H1 (cell line): ENCODE measurements at regions not wholly inside any gene's neighbourhood (a gene's known extent, or its start where the extent isn't known, plus 50 kb on each side); places are given as distances from the start of the nearest gene placed in this dataset.

ENCODE experiments used
- CTCF ChIA-PET: fragments of 300-600 bp; sonication (Branson Sonifier 250); formaldehyde crosslinking; loops from one replicate; lab custom pipeline; 2021; ENCODE audit not compliant: partially characterized antibody; lab: Charles Lee
- POLR2A ChIA-PET: fragments of 300-600 bp; sonication (Branson Sonifier 250); formaldehyde crosslinking; loops from one replicate; lab custom pipeline; 2021; ENCODE audit warnings: inconsistent platforms; ENCODE audit not compliant: partially characterized antibody; lab: Charles Lee
- DNase-seq, 2 experiments: peaks; one replicate each; pipeline versions ENCODE4 v3.0.0 to v3.0.0-alpha.2; 2010 to 2022; ENCODE audit warnings: low spot score in 2 of 2, low read depth in 1 of 2, mixed read lengths in 1 of 2
- FAIRE-seq: peaks from 2 replicates; lab custom pipeline; 2011; peaks lifted over from hg19 to GRCh38; lab: Jason Lieb, UNC
- H2AFZ ChIP-seq: 2 replicates; pipeline ENCODE4 v1.8.1; 2012; ENCODE audit warnings: low read length, inconsistent platforms
- H2AK5ac ChIP-seq: 2 replicates; pipeline ENCODE4 v1.6.1; 2013; ENCODE audit warnings: low read depth, low read length
- H2BK120ac ChIP-seq: replicated peaks from 2 replicates; pipeline ENCODE3; 2013; ENCODE audit warnings: low read depth, low read length, inconsistent platforms
- H2BK12ac ChIP-seq: 2 replicates; pipeline ENCODE4 v1.6.1; 2013; ENCODE audit warnings: low read depth, low read length
- H2BK15ac ChIP-seq: 2 replicates; pipeline ENCODE4 v1.6.1; 2013; ENCODE audit warnings: low read length
- H2BK20ac ChIP-seq: 2 replicates; pipeline ENCODE4 v1.6.1; 2013; ENCODE audit warnings: low read length
- H2BK5ac ChIP-seq: 2 replicates; pipeline ENCODE4 v1.6.1; 2013; ENCODE audit warnings: low read depth, low read length
- H3K14ac ChIP-seq: 2 replicates; pipeline ENCODE4 v1.6.1; 2013; ENCODE audit warnings: inconsistent platforms; ENCODE audit not compliant: insufficient read length
- H3K18ac ChIP-seq: 2 replicates; pipeline ENCODE4 v1.6.1; 2013; ENCODE audit warnings: low read length; ENCODE audit errors: extremely low read depth
- H3K23ac ChIP-seq: 2 replicates; pipeline ENCODE4 v1.6.1; 2013; ENCODE audit warnings: inconsistent platforms; ENCODE audit not compliant: insufficient read length
- H3K23me2 ChIP-seq: 2 replicates; pipeline ENCODE4 v1.6.1; 2013; ENCODE audit warnings: low read depth, low read length
- H3K27ac ChIP-seq: 2 replicates; pipeline ENCODE4 v1.6.1; 2011; ENCODE audit warnings: low read depth, low read length, inconsistent platforms
- H3K27me3 ChIP-seq, 4 experiments: replicated peaks in 1 of 4; 1 replicate in 1 of 4; 2 replicates in 3 of 4; pipeline versions ENCODE4 v1.6.1 to v1.8.1; 2011 to 2013; ENCODE audit warnings: low read length in 3 of 4, mild to moderate bottlenecking in 3 of 4, inconsistent platforms in 2 of 4, mixed read lengths in 2 of 4, moderate library complexity in 1 of 4; ENCODE audit not compliant: control insufficient read depth in 3 of 4, insufficient read depth in 3 of 4; ENCODE audit errors: extremely low read depth in 1 of 4
- H3K36me3 ChIP-seq, 4 experiments: 2 replicates each; pipeline versions ENCODE4 v1.6.1 to v1.8.1; 2011 to 2013; ENCODE audit warnings: mild to moderate bottlenecking in 4 of 4, low read length in 3 of 4, moderate library complexity in 2 of 4, control low read depth in 1 of 4, inconsistent platforms in 1 of 4; ENCODE audit not compliant: insufficient read depth in 4 of 4, control insufficient read depth in 2 of 4
- H3K4ac ChIP-seq: replicated peaks from 2 replicates; pipeline ENCODE3; 2013; ENCODE audit warnings: low read length, low read depth, mixed read lengths, inconsistent platforms; ENCODE audit not compliant: insufficient read length
- H3K4me1 ChIP-seq, 4 experiments: replicated peaks in 1 of 4; 1 replicate in 1 of 4; 2 replicates in 3 of 4; pipeline versions ENCODE4 v1.6.1 to v1.8.1; 2011 to 2013; ENCODE audit warnings: low read length in 3 of 4, inconsistent platforms in 2 of 4, mixed read lengths in 1 of 4; ENCODE audit not compliant: insufficient read depth in 4 of 4, control insufficient read depth in 3 of 4
- H3K4me2 ChIP-seq, 2 experiments: 2 replicates each; pipeline versions ENCODE4 v1.6.1 to v1.8.1; 2011 to 2013; ENCODE audit warnings: low read depth in 2 of 2, low read length in 2 of 2, control low read depth in 1 of 2, inconsistent platforms in 1 of 2, mild to moderate bottlenecking in 1 of 2; ENCODE audit not compliant: insufficient read depth in 1 of 2
- H3K4me3 ChIP-seq, 4 experiments: fragments of 200-600, 300-600 bp in 1 of 4; sonication (generic), shearing (Covaris generic), sonication (Bioruptor Twin) in 1 of 4; 2 replicates each; pipeline versions ENCODE4 v1.5.1 to v1.8.1; 2011 to 2016; ENCODE audit warnings: low read length in 4 of 4, low read depth in 3 of 4, control low read depth in 2 of 4, inconsistent platforms in 2 of 4, mild to moderate bottlenecking in 2 of 4, mixed read lengths in 1 of 4, moderate library complexity in 1 of 4; ENCODE audit not compliant: insufficient read depth in 2 of 4; ENCODE audit errors: extremely low read depth in 1 of 4
- H3K56ac ChIP-seq: replicated peaks from 2 replicates; pipeline ENCODE3; 2013; ENCODE audit warnings: low read depth, mild to moderate bottlenecking, mixed read lengths, low read length, inconsistent platforms; ENCODE audit not compliant: insufficient read length
- H3K79me1 ChIP-seq: 2 replicates; pipeline ENCODE4 v1.6.1; 2013; ENCODE audit warnings: low read depth, low read length, control low read depth
- H3K79me2 ChIP-seq, 2 experiments: 2 replicates each; pipeline versions ENCODE4 v1.6.1 to v1.8.1; 2012 to 2013; ENCODE audit warnings: low read length in 2 of 2, mild to moderate bottlenecking in 2 of 2, inconsistent platforms in 1 of 2; ENCODE audit not compliant: insufficient read depth in 2 of 2, control insufficient read depth in 1 of 2
- H3K9ac ChIP-seq, 4 experiments: replicated peaks in 1 of 4; 1 replicate in 1 of 4; 2 replicates in 3 of 4; pipeline versions ENCODE4 v1.6.1 to v1.8.1; 2011 to 2013; ENCODE audit warnings: low read depth in 3 of 4, low read length in 3 of 4, control low read depth in 2 of 4, mild to moderate bottlenecking in 2 of 4, moderate library complexity in 2 of 4, inconsistent platforms in 1 of 4; ENCODE audit errors: extremely low read depth in 1 of 4
- H3K9me3 ChIP-seq, 2 experiments: 2 replicates each; pipeline versions ENCODE4 v1.6.1 to v1.8.1; 2012 to 2013; ENCODE audit warnings: mild to moderate bottlenecking in 2 of 2, moderate library complexity in 2 of 2, control low read depth in 1 of 2, inconsistent platforms in 1 of 2, low read depth in 1 of 2, low read length in 1 of 2, mixed read lengths in 1 of 2; ENCODE audit not compliant: insufficient read depth in 2 of 2
- H4K20me1 ChIP-seq, 2 experiments: replicated peaks in 1 of 2; 2 replicates each; pipeline versions ENCODE3 to v1.8.1; 2011 to 2013; ENCODE audit warnings: inconsistent platforms in 2 of 2, low read length in 2 of 2, mild to moderate bottlenecking in 1 of 2; ENCODE audit not compliant: insufficient read depth in 2 of 2, control insufficient read depth in 1 of 2
- H4K5ac ChIP-seq: 2 replicates; pipeline ENCODE4 v1.6.1; 2013; ENCODE audit warnings: low read length, low read depth, mixed read lengths, inconsistent platforms; ENCODE audit not compliant: insufficient read length
- H4K8ac ChIP-seq: 2 replicates; pipeline ENCODE4 v1.8.0; 2013; ENCODE audit warnings: mild to moderate bottlenecking, moderate library complexity, low read length, inconsistent platforms; ENCODE audit not compliant: insufficient read depth; ENCODE audit errors: extremely low read depth
- H4K91ac ChIP-seq: replicated peaks from 2 replicates; pipeline ENCODE3; 2013; ENCODE audit warnings: low read length, mixed read lengths, inconsistent platforms; ENCODE audit not compliant: insufficient read length
- CTCF ChIP-seq, 3 experiments: IDR thresholded peaks; 1 replicate in 2 of 3; 2 replicates in 1 of 3; pipeline versions ENCODE4 v1.5.1 to v1.6.1; 2011; ENCODE audit warnings: low read length in 3 of 3, mild to moderate bottlenecking in 3 of 3, inconsistent platforms in 2 of 3, low read depth in 1 of 3, moderate library complexity in 1 of 3; ENCODE audit not compliant: insufficient read depth in 1 of 3; ENCODE audit errors: control extremely low read depth in 1 of 3
- KDM4A ChIP-seq: IDR thresholded peaks from one replicate; pipeline ENCODE4 v1.7.1; 2012; ENCODE audit warnings: low read depth, mild to moderate bottlenecking, moderate library complexity, low read length, inconsistent platforms; ENCODE audit not compliant: severe bottlenecking
- KDM5A ChIP-seq: fragments of 200-600 bp; IDR thresholded peaks from 2 replicates; pipeline ENCODE4 v1.7.1; 2012; ENCODE audit warnings: mild to moderate bottlenecking, low read length, inconsistent platforms, mixed read lengths
- NRF1 ChIP-seq: IDR thresholded peaks from 2 replicates; pipeline ENCODE4 v1.6.1; 2011; ENCODE audit warnings: mild to moderate bottlenecking, low read depth, low read length, improper control_type of control experiment
- POLR2AphosphoS5 ChIP-seq: IDR thresholded peaks from 2 replicates; pipeline ENCODE4 v1.6.1; 2011; ENCODE audit warnings: low read depth, low read length
- RAD21 ChIP-seq, 2 experiments: IDR thresholded peaks in 1 of 2; conservative IDR thresholded peaks in 1 of 2; 2 replicates each; pipeline ENCODE4 v1.6.1; 2011; ENCODE audit warnings: low read depth in 2 of 2, low read length in 2 of 2, improper control_type of control experiment in 1 of 2, inconsistent platforms in 1 of 2, mild to moderate bottlenecking in 1 of 2, moderate library complexity in 1 of 2
- RBBP5 ChIP-seq: IDR thresholded peaks from 2 replicates; pipeline ENCODE4 v1.7.1; 2012; ENCODE audit warnings: low read depth, mild to moderate bottlenecking, inconsistent platforms, low read length, moderate library complexity, borderline replicate concordance
- TBP ChIP-seq: IDR thresholded peaks from 2 replicates; pipeline ENCODE4 v1.6.1; 2011; ENCODE audit warnings: low read depth, low read length, improper control_type of control experiment
- WGBS, 2 experiments: shearing (Covaris generic) in 1 of 2; methylation state at CpG; one replicate each; pipeline versions ENCODE4 v1.1.6 to v1.1.7; 2013 to 2015; ENCODE audit warnings: low lambda C conversion rate in 2 of 2, mixed read lengths in 2 of 2, inconsistent platforms in 1 of 2, low coverage in 1 of 2, missing lambda C conversion rate in 1 of 2; ENCODE audit not compliant: insufficient replicate concordance in 2 of 2, insufficient coverage in 1 of 2, insufficient read length in 1 of 2; ENCODE audit errors: extremely low coverage in 1 of 2, missing lambda C conversion rate in 1 of 2; 5-methylcytosine and 5-hydroxymethylcytosine counted together

- H2BK15ac ChIP-seq, result no peak overlapping the region
- peak overlapping the region; percentile 82; the same call in 1 of the 2 replicates for H2AFZ ChIP-seq
- no peak overlapping the region for H3K9ac ChIP-seq
- no peak overlapping the region for H4K91ac ChIP-seq
- H3K4ac ChIP-seq, result no peak overlapping the region
- H3K9me3 ChIP-seq, result no peaks in the 10 kb centered on the region
- H3K14ac ChIP-seq, result no peak overlapping the region
- H3K79me1 ChIP-seq, result no peaks in the 10 kb centered on the region
- H4K8ac ChIP-seq, result no peak overlapping the region
- H3K4me2 ChIP-seq, result no peak overlapping the region
- H3K36me3 ChIP-seq, result no peaks in the 10 kb centered on the region; a peak in 1 of 8 replicates
- H3K23me2 ChIP-seq, result no peaks in the 10 kb centered on the region
- no peak for FAIRE-seq
- H2BK120ac ChIP-seq, result no peak overlapping the region
- no peak overlapping the region for H3K27ac ChIP-seq
- peaks cover 0 to 3% (median 0%) of the 10 kb centered on the region in 4 experiments; a peak in 2 of 7 replicates for H3K4me1 ChIP-seq
- no peak overlapping the region for H3K56ac ChIP-seq
- H4K5ac ChIP-seq, result no peak overlapping the region
- H2BK5ac ChIP-seq, result no peak overlapping the region
- no peak overlapping the region for H3K18ac ChIP-seq
- no peak for DNase-seq
- no peak overlapping the region for H2BK20ac ChIP-seq
- H3K4me3 ChIP-seq, result no peak overlapping the region
- no peaks in the 10 kb centered on the region for H3K79me2 ChIP-seq
- H2BK12ac ChIP-seq, result no peak overlapping the region
- no peaks in the 10 kb centered on the region for H3K27me3 ChIP-seq
- ChIA-PET CTCF (interaction anchor here (1.0 to 1.1 kb wide), 2 partner anchors 9 to 283 kb away, joined by 3 read pairs; no protein-coding TSS in a partner anchor), POLR2A (no interaction called here)
- H2AK5ac ChIP-seq, result no peak overlapping the region
- no peak for TF ChIP-seq NRF1
- TF ChIP-seq RBBP5, result no peak
- no peak for TF ChIP-seq KDM5A
- TF ChIP-seq KDM4A, result no peak
- TF ChIP-seq CTCF (IDR thresholded peaks at IDR 0.05; ENCODE audit: control extremely low read depth in 1 of 3, insufficient read depth in 1 of 3, low read depth in 1 of 3, low read length in 3 of 3), result no peak
- no peak for TF ChIP-seq TBP
- TF ChIP-seq RAD21 (IDR thresholded peaks at IDR 0.05 in 1 of 2, conservative IDR thresholded peaks at IDR 0.05 in 1 of 2; ENCODE audit: low read depth in 2 of 2, low read length in 2 of 2), result no peak
- no peak for TF ChIP-seq POLR2AphosphoS5
- 86% methylated on average over 4 of the region's 4 CpGs; no CpG with 5 or more reads in 1 of the 2 experiments for WGBS, 2 experiments
- H3K23ac ChIP-seq, result no peak overlapping the region
- H4K20me1 ChIP-seq, result no peaks in the 10 kb centered on the region
Measured at GRCh38 chr5:61245486-61245885, 83.2 kb upstream of the SMIM15 start.
